ENCODE measurements at regions not wholly inside any gene's neighbourhood (a gene's known extent, or its start where the extent isn't known, plus 50 kb on each side); places are given as distances from the start of the nearest gene placed in this dataset.

GRCh38 chr20:17138237-17138636, 88.6 kb upstream of the PCSK2 start:
- no peak for DNase-seq (ENCODE audit: low spot score)
- no peak for TF ChIP-seq CTCF (IDR thresholded peaks at IDR 0.05; ENCODE audit: extremely low read depth, insufficient read depth, missing control alignments)
- in situ Hi-C loops (cut with MboI; ENCODE audit: low pct_unique_long_range_greater_than_20kb, low sequenced_read_pairs, unreplicated experiment) = no loop called here

- no peak for DNase-seq (ENCODE audit: low spot score)
- TF ChIP-seq CTCF (IDR thresholded peaks at IDR 0.05; ENCODE audit: extremely low read depth, insufficient read depth, missing control alignments) = no peak
- in situ Hi-C loops (cut with MboI; ENCODE audit: low pct_unique_long_range_greater_than_20kb, low sequenced_read_pairs, unreplicated experiment) = no loop called here
Measured at GRCh38 chr20:17140894-17141293, 85.9 kb upstream of the PCSK2 start.

DNA sequence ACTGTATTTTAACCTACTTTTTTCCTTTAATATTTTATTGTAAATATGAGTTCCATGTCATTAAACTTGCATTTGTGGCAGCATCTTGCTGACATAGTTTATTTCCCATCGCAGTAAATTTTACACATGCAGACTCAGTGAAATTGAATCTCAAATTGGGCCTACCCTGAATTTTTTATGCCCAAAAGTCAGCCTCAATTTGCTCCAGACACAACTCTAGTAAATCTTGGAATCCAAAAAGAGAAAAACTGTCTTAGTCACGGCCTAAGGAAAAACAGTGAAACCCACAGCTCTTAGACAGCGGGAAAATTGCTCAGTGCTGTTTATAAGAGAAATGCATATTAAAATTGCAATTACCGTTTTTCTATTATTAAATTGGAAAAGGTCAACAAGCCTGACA, 85.3 kb upstream of the PCSK2 start:
- TF ChIP-seq CTCF (IDR thresholded peaks at IDR 0.05; ENCODE audit: extremely low read depth, insufficient read depth, missing control alignments) = no peak
- in situ Hi-C loops (cut with MboI; ENCODE audit: low pct_unique_long_range_greater_than_20kb, low sequenced_read_pairs, unreplicated experiment) = no loop called here
- no peak for DNase-seq (ENCODE audit: low spot score)

GRCh38 chr20:17142666-17143065, 84.2 kb upstream of the PCSK2 start:
- no peak for TF ChIP-seq CTCF (IDR thresholded peaks at IDR 0.05; ENCODE audit: extremely low read depth, insufficient read depth, missing control alignments)
- in situ Hi-C loops (cut with MboI; ENCODE audit: low pct_unique_long_range_greater_than_20kb, low sequenced_read_pairs, unreplicated experiment) = no loop called here

GRCh38 chr20:17150858-17151257, 76.0 kb upstream of the PCSK2 start:
- no peak for DNase-seq (ENCODE audit: low spot score)
- in situ Hi-C loops (cut with MboI; ENCODE audit: low pct_unique_long_range_greater_than_20kb, low sequenced_read_pairs, unreplicated experiment) = no loop called here
- TF ChIP-seq CTCF (IDR thresholded peaks at IDR 0.05; ENCODE audit: extremely low read depth, insufficient read depth, missing control alignments) = no peak

More at GRCh38 chr20:17142666-17143065, 84.2 kb upstream of the PCSK2 start:
- DNase-seq (ENCODE audit: low spot score) = no peak

DNA sequence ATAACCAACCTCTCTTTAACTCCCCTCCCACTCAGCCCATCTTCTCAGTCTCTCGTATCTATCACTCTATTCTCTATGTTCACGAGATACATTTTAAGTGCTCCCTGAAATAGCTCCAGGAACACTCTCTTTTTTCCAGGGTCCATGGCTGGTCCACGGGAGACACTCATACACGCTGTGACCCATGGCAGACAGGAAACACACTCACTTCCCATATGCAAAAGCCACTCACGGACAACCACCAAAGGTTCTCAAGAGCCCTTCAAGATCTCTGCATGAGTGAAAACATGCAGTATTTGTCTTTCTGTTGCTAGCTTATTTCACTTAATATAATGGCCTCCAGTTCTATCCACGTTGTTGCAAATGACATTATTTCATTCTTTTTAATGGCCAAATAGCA, 71.4 kb upstream of the PCSK2 start:
- in situ Hi-C loops (cut with MboI; ENCODE audit: low pct_unique_long_range_greater_than_20kb, low sequenced_read_pairs, unreplicated experiment) = no loop called here
- no peak for DNase-seq (ENCODE audit: low spot score)
- no peak for TF ChIP-seq CTCF (IDR thresholded peaks at IDR 0.05; ENCODE audit: extremely low read depth, insufficient read depth, missing control alignments)

GRCh38 chr20:17158701-17159100, 68.1 kb upstream of the PCSK2 start:
- in situ Hi-C loops (cut with MboI; ENCODE audit: low pct_unique_long_range_greater_than_20kb, low sequenced_read_pairs, unreplicated experiment) = no loop called here
- DNase-seq (ENCODE audit: low spot score) = no peak
- no peak for TF ChIP-seq CTCF (IDR thresholded peaks at IDR 0.05; ENCODE audit: extremely low read depth, insufficient read depth, missing control alignments)

All from GM13977 (cell line).